LNCAP (cell line): ENCODE measurements at regions not wholly inside any gene's neighbourhood (a gene's known extent, or its start where the extent isn't known, plus 50 kb on each side); places are given as distances from the start of the nearest gene placed in this dataset.

ENCODE experiments used
- CTCF ChIP-seq: fragments of 450-650 bp; IDR thresholded peaks from 2 replicates; pipeline ENCODE4 v1.5.1; 2017; ENCODE audit warnings: mild to moderate bottlenecking

- no peak for TF ChIP-seq CTCF
Observed at GRCh38 chr13:69595181-69595580, 512.4 kb upstream of the ATXN8OS start.

GRCh38 chr13:69591437-69591836 is 516.2 kb upstream of the ATXN8OS start:
- TF ChIP-seq CTCF = no peak

- no peak for TF ChIP-seq CTCF
Observed at GRCh38 chr13:69589531-69590235, 517.9 kb upstream of the ATXN8OS start.

GRCh38 chr13:69585656-69586055 is 522.0 kb upstream of the ATXN8OS start:
- no peak for TF ChIP-seq CTCF

GRCh38 chr13:69580255-69580654 is 527.4 kb upstream of the ATXN8OS start:
- TF ChIP-seq CTCF = no peak

- peak; percentile 36; the same call in 1 of the 2 replicates for TF ChIP-seq CTCF
Observed at GRCh38 chr13:69579351-69579750, 528.3 kb upstream of the ATXN8OS start.

- no peak for TF ChIP-seq CTCF
Observed at GRCh38 chr13:69571606-69572323, 535.9 kb upstream of the ATXN8OS start.
